ENCODE measurements at regions not wholly inside any gene's neighbourhood (a gene's known extent, or its start where the extent isn't known, plus 50 kb on each side); places are given as distances from the start of the nearest gene placed in this dataset.

GRCh38 chr5:103690676-103691075, 128.1 kb upstream of the NUDT12 start:
- Histone ChIP-seq H3K14ac (ENCODE audit: insufficient read depth, low read length) (no peak overlapping the region), H2BK15ac (ENCODE audit: low read depth, low read length) (no peak overlapping the region), H3K23me2 (ENCODE audit: insufficient read length, low read depth, low read length, poor library complexity, severe bottlenecking) (no peaks in the 10 kb centered on the region), H3K18ac (ENCODE audit: insufficient read length, low read depth, low read length) (no peak overlapping the region), H3K9me3 (ENCODE audit: control insufficient read depth, low read depth, low read length) (no peaks in the 10 kb centered on the region), H3K56ac (ENCODE audit: insufficient read length, low read depth, low read length) (no peak overlapping the region), H3K4me1 (ENCODE audit: insufficient read depth, low read length) (no peaks in the 10 kb centered on the region), H3K79me1 (ENCODE audit: insufficient read depth, low read depth, low read length, poor library complexity, severe bottlenecking) (no peaks in the 10 kb centered on the region), H2BK120ac (ENCODE audit: low read depth, low read length, poor library complexity, severe bottlenecking) (no peak overlapping the region), H2AFZ (ENCODE audit: low read length) (no peak overlapping the region), H3K4me2 (ENCODE audit: insufficient read depth, insufficient read length, low read length) (no peak overlapping the region), H4K20me1 (ENCODE audit: control insufficient read depth, insufficient read depth, insufficient read length) (no peaks in the 10 kb centered on the region), H4K91ac (ENCODE audit: insufficient read length, low read depth, low read length) (no peak overlapping the region), H3T11ph (ENCODE audit: low read length) (no peak overlapping the region), H2AK5ac (ENCODE audit: insufficient read length, low read length) (no peak overlapping the region), H2BK20ac (ENCODE audit: low read depth, low read length, poor library complexity, severe bottlenecking) (no peak overlapping the region), H4K5ac (ENCODE audit: insufficient read length, low read depth, low read length) (no peak overlapping the region), H3K4ac (ENCODE audit: low read depth, low read length) (no peak overlapping the region), H3K27ac (ENCODE audit: insufficient read length, low read depth, low read length) (no peak overlapping the region), H3K23ac (ENCODE audit: insufficient read length, low read depth, low read length) (no peak overlapping the region), H2BK12ac (ENCODE audit: insufficient read length, low read depth, low read length) (no peak overlapping the region), H2BK5ac (ENCODE audit: insufficient read length, low read length) (no peak overlapping the region), H3K27me3 (ENCODE audit: insufficient read depth, low read length) (no peaks in the 10 kb centered on the region), H3K79me2 (ENCODE audit: insufficient read depth, low read length) (no peaks in the 10 kb centered on the region), H3K9ac (ENCODE audit: extremely low read depth, insufficient read length, low read length) (no peak overlapping the region), H4K8ac (replicated peaks; ENCODE audit: insufficient read length, low read depth, low read length) (no peak overlapping the region)
- Mint-ChIP-seq H3K36me3 (ENCODE audit: insufficient read depth in 1 of 3, low read depth in 3 of 3) (no peaks in the 10 kb centered on the region), H3K27me3 (ENCODE audit: low read depth) (no peaks in the 10 kb centered on the region), H3K4me1 (no peaks in the 10 kb centered on the region), H3K27ac (no peak overlapping the region), H3K9me3 (no peaks in the 10 kb centered on the region), H3K4me3 (no peak overlapping the region)
- no peak for DNase-seq
- no CpG with 5 or more reads among the region's 1 CpG for WGBS (ENCODE audit: extremely low coverage, insufficient read length, low lambda C conversion rate)
- TF ChIP-seq, protein P1, sequence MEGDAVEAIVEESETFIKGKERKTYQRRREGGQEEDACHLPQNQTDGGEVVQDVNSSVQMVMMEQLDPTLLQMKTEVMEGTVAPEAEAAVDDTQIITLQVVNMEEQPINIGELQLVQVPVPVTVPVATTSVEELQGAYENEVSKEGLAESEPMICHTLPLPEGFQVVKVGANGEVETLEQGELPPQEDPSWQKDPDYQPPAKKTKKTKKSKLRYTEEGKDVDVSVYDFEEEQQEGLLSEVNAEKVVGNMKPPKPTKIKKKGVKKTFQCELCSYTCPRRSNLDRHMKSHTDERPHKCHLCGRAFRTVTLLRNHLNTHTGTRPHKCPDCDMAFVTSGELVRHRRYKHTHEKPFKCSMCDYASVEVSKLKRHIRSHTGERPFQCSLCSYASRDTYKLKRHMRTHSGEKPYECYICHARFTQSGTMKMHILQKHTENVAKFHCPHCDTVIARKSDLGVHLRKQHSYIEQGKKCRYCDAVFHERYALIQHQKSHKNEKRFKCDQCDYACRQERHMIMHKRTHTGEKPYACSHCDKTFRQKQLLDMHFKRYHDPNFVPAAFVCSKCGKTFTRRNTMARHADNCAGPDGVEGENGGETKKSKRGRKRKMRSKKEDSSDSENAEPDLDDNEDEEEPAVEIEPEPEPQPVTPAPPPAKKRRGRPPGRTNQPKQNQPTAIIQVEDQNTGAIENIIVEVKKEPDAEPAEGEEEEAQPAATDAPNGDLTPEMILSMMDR (conservative IDR thresholded peaks at IDR 0.05), result no peak
